GM23338 (cell line): ENCODE measurements at regions not wholly inside any gene's neighbourhood (a gene's known extent, or its start where the extent isn't known, plus 50 kb on each side); places are given as distances from the start of the nearest gene placed in this dataset.

Experiments
- CTCF ChIP-seq, 2 experiments: fragments of 200-600 bp in 1 of 2; sonication (generic) in 1 of 2; conservative IDR thresholded peaks; 2 replicates each; pipeline versions ENCODE4 v1.5.1 to v1.6.1; 2016 to 2017; ENCODE audit warnings: antibody characterized with exemption in 2 of 2, low read depth in 2 of 2, mild to moderate bottlenecking in 2 of 2, moderate library complexity in 1 of 2
- POLR2AphosphoS5 ChIP-seq: IDR thresholded peaks from 2 replicates; pipeline ENCODE4 v1.6.1; 2016; ENCODE audit warnings: antibody characterized with exemption, low read depth

- no peak for TF ChIP-seq CTCF (conservative IDR thresholded peaks at IDR 0.05; ENCODE audit: low read depth in 2 of 2)
- no peak for TF ChIP-seq POLR2AphosphoS5
These were observed 142.4 kb downstream of the CAAP1 start for GRCh38 chr9:26750162-26750561.
